Medulla oblongata (tissue), 1 donor: ENCODE measurements at regions not wholly inside any gene's neighbourhood (a gene's known extent, or its start where the extent isn't known, plus 50 kb on each side); places are given as distances from the start of the nearest gene placed in this dataset.
"Not testable (repeated sequence)": the region's sequence is repeated elsewhere in the genome, so short reads cannot be mapped to it uniquely, and the experiment has no call there.

Experiments
- DNase-seq: peaks from one replicate; pipeline ENCODE4 v3.0.0-alpha.2; 2015; ENCODE audit errors: extremely low spot score

DNA sequence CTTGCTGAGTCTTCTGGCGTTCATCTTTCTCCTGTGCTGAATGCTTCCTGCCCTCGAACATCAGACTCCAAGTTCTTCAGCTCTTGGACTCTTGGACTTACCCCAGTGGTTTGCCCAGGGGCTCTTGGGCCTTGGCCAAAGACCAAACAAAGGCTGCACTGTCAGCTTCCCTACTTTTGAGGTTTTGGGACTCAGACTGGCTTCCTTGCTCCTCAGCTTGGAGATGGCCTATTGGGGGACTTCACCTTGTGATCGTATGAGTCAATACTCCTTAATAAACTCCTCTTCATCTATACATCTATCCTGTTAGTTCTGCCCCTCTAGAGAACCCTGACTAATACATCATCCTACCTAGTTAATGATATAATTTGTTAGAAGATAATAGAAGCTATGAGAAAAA lies 415.4 kb downstream of the TMEM38B start:
- DNase-seq: not testable (repeated sequence)

DNA sequence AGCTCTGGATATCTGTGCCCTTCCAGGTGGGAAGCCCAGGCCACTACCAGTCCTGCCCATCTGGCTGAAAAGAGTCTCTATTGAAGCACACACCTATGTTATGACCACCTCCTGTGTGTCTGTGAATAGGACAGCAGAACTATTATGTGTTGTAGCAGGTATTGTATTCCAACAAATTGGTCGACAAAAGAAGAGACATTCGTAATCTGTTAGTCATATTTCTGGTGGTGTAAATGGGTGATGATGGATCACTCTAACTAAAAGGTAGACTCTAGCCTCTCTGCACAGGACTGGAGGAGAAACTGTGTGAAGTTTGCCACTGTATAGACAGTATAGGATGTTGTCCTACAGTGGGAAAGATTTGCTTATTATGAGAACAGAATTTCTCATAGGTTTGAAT lies 416.1 kb downstream of the TMEM38B start:
- no peak for DNase-seq

DNA sequence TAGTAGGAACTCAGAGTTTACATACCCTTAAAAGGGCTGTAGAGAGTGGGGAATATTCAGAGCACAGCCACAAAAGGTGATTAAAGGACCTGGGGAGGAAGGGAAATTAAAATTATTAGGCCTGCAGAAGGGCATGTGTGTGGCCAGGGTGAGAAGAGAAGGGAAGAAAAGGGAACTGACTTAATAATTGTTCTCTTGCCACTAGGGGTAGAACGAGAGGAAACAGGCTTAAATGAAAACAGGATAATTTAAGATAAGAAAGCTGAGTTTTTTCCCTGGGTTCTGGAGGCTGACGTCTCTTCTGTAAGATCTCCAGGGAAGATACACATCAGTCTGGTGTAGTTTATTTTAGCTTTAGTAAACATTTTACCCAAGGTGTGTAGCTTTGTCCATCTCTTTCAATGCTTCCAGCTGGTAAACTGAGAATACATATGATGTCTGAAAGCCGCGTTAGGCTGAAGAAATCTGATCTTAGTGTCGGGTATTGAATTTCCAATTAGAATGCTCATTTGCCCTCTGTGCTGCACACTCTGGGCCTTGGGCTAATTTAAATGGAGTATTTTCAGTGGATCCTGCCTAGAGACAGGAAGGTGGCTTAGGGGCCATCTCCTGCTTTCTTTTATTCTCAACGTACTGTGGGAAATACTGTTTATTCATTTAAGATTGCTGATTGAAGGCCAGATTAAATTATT lies 416.8 kb downstream of the TMEM38B start:
- no peak for DNase-seq

DNA sequence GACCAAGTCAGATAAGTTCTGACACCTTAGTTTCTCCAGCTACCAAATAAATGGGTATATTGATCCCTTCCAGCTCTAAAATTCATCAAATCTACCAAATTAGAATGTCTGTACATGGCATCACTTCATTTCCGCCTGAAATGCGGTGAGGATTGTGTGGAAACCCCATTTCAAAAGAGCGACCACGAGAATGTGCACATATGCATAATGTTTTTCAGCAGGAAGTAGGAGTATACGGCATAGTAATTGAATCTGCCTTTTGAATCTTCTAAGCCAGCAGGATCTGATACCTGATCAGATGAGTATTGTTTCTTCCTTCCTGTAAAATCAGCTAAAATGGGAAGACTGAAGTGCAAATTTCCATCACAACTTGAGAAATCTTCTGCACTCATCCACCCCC lies 418.6 kb downstream of the TMEM38B start:
- no peak for DNase-seq

DNA sequence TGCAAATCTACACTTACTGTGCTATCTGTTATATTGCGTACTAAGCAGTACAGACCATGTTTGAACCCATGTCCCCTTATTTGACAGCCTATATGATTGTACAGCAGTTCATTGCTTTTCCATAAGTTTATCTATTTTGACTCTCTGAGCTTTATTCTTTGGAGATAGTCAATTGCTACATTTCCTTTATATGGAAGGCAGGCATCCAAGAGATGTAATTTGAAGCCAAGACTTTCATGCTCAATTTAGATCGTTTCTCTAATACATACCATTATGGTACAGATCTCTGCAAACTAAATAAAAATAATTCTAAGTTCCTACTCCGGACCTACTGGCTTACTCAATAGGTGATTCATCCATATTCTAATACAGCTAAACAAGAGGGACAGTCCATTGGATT lies 424.8 kb downstream of the TMEM38B start:
- no peak for DNase-seq

DNA sequence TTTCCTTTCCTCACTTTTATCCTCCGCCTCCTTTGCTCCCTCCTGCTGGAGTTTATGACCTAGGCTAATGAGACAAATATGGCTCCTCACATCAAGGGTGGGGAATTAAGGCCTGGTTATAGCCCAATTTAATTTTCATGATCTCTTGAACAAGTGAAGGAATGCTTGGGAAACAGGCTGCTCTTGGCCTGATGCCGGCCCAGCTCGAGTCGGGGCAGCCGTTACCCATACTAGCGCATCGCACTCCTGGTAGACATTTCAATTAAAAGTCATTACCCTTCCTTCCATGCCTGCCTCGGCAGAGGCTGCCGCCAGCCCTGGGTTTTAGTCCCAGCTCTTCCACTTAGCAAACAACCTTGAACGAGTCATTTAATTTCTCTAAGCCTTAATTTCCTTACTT lies 425.7 kb downstream of the TMEM38B start:
- DNase-seq: no peak

DNA sequence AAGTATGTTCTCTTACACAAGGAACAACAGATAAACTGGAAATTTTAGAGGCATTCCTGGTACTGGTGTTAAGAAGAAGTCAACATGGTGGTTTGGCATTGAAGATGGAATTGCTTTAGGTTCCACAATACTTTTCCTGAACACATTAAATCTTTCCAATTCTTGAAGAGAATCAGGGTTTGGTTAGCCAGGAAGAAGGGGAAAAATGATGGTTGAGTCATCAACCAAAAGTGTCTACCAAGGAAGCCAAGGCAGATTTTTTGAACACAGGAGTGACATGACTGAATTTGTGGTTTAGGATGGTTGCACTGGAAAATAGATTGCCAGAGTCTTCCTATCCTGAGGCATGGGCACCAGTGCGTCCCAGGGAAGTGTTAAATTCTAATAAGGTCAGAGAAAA lies 433.4 kb downstream of the TMEM38B start:
- no peak for DNase-seq

DNA sequence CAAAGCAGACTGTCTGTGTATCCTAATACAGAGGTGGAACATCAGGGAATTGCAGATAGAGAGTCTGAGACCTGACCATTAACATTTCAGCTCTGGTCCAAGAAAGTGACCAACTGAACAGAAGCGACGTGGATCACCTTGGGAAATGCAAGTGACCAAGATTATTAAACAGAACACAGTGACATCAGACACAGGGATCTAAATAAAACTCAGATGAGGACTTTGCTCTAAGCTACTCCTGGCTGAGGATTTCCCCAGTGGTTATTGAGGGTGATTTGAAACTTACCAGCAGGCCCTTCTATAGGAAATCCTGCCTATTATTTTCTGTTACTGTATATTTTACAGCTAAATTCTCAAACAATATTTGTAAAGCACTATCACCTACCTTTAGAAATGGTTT lies 436.0 kb downstream of the TMEM38B start:
- no peak for DNase-seq

DNA sequence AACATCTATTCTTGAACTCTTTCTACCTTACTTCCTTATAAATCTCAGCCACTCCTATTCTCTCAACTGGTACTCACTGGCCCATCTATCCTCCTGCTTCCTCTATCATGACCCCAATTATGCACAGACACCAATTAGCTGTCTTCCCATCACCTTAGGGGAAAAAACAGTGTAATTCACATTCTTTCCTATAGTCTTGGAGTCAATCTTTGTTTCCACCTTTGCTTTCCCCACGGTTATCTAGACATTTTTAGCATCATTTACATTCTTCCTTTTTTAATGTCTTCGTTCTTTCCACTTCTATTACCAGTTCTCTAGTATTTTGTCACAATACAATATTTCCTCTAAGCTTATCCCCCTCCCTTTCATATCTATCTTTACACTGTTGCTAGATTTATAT lies 449.4 kb downstream of the TMEM38B start:
- no peak for DNase-seq

DNA sequence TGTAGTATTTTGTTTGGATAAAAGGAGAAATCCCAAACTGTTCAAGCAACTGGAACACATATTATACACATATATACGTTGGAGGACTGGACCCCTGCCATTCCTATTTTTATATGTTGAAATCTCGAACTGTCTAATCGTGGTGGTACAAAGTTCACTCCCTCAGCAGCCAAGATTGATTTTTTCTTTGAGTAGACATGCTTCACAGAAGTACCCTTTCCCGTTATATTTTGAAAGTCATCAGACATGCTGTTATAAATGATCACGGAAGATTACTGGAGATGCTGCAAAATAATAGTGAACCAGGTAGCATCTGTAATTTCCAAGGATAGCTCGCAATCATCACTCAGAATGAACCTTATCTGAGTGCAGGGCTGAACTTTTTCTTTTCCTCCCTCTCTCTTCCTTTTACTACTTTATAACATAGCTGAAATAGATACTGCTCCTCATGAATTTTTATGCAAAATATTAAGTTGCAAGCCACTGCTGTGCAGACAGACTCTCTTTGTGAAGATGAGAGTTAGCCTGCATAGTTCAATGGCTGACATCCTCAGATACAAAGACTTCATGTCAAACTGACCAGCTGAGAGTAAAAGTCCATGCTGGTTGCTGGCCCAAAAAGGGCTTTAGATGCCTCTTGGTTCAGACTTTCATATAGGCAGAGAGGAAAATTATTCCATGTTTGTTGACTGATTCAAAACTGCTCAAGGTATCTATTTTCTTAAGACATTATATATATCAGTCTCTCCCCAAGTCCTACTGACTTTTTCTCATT lies 451.9 kb downstream of the TMEM38B start:
- DNase-seq: peak; percentile 19

DNA sequence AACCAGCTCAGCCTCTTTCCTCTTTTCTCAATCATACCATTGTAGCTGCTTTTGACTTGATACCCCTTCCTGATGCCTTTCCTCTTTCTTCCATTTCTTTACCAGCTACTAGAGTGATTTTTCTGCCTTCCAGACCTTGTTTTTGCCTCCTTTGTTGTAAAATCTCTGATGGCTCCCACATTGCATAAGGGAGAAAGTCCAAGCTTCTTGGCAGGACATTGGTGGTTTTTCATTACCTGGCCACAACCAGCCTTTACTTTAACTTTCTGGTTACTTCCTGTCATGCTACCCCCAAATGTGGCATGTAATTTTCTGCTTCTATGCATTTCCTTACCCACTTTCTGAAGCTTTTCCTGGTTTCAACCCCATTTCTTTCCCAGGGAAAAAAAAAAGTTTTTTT lies 452.5 kb downstream of the TMEM38B start:
- DNase-seq: no peak

DNA sequence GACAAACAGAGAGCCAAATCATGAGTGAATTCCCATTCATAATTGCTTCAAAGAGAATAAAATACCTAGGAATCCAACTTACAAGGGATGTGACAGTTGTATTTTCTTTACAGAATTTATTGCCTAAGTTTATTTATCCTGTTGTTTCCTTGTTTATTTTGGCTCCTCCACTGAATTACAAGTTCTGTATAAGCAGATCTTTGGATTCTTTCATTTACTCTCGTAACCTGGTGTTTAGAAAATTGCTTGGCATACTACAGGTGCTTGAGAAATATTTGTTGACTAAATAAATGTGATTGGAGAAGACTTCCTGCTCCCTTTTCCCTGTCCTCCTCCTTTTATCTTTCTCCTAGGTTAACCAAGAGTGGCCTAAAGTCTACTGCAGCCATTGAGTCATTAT lies 455.6 kb downstream of the TMEM38B start:
- DNase-seq: no peak

DNA sequence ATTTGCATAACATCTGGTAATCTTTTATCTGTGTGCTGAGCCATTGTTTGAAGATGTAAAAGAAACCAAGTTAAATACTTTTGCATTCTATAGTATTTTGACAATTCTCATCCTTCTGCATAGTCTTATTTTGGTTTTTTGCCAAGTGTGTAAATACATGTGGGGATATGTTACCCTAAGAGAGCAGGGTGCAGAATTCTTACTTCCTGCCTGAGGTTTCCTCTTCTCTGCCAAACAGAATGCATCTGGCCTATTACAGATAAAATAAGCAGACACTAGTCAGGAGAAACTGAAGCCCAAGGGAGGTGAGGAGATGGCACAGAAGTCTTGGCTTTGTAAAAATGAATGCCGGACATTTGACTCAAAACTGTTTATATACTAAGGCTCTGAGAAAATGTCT lies 462.1 kb downstream of the TMEM38B start:
- DNase-seq: no peak

DNA sequence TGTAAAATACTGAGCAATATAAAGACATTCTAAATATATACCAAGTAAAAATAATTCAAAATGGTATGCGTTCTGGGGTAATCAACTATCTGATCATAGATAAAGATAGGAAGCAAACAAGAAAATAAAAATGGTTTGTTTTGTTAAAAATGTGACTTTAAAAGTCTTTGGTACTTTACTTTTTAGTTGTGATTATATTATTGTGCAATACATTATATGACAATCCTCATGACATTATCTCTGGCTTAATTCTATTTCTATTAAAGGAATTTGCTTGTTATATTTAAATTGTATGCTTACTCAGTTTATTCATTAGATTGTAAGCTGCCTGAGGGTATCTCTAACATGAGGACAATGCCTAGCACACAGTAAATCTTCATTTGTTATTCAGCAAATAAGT lies 477.9 kb downstream of the TMEM38B start:
- DNase-seq: no peak

DNA sequence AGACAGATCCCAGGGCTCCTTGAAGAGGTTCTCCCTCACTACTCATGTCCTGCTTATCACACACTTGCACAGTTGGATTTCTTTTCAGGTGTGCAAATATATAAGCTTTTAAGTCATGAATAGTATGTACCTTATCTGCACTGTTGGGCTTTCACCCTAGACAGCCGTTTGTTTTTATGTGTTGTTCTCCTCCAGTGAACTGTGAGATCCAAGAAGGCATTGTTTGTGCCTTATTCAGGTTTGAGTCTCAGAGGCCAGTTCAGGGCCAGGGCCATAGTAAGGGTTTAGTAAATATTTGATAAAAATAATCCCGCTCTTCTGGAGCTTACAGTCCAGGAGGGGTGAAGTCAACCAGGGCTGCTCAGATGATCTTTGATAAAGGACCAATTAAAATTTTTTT lies 480.0 kb downstream of the TMEM38B start:
- no peak for DNase-seq

DNA sequence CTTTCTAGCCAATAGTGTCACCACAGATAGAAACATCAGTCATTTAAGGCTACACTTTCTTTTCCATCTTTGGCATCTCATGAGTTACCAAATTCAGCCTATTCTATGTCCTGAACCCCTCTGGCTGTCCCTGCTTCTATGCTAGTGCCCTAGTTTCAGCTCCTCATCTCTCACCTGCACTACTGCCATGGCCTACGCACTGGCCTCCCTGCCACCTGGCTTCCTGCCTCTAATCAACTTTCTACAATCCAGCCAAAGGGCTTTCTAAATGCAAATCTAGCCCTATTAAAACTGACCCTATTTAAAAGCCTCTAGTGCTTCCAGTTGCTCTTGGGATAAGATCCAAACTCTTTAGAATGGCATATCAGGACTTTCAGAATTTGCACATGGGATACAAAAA lies 482.9 kb downstream of the TMEM38B start:
- no peak for DNase-seq

DNA sequence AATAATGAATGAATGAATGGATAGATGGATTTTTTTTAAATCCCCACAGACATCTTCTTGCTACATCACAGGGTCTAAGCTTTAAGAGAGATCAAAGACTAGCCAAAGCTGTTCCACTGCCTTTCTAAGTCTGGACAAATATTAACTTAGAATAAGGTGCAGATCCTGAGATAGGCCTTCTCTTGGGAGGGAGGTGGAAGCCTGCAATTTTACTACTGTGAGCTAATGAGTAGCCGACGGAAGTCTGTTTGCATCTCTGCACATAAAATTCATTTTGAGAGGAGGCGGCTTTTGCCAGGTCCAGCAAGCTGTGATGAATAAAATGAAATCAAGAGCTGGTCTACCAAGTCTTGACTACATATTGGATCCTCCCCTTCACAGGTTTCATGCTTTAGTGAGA lies 484.9 kb downstream of the TMEM38B start:
- DNase-seq: no peak

DNA sequence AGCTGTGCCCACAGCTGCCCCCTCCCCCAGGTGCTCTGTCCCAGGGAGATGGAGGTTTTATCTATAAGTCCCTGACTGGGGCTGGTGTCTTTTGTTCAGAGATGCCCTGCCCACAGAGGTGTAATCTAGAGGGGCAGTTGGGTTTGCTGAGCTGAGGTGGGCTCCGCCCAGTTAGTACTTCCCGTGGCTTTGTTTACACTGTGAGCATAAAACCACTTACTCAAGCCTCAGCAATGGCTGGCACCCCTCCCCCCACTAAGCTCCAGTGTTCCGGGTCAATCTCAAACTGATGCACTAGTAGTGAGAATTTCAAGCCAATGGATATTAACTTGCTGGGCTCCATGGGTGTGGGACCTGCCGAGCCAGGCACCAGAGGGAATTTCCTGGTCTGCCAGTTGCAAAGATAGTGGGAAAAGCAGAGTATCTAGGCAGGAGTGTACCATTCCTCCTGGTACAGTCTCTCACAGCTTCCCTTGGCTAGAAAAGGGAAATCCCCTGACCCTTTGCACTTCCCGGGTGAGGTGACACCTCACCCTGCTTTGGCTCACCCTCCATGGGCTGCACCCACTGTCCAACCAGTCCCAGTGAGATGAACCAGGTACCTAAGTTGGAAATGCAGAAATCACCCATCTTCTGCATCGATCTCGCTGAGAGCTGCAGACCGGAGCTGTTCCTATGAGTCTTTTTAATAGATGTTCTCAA lies 509.6 kb downstream of the TMEM38B start:
- DNase-seq: not testable (repeated sequence)

DNA sequence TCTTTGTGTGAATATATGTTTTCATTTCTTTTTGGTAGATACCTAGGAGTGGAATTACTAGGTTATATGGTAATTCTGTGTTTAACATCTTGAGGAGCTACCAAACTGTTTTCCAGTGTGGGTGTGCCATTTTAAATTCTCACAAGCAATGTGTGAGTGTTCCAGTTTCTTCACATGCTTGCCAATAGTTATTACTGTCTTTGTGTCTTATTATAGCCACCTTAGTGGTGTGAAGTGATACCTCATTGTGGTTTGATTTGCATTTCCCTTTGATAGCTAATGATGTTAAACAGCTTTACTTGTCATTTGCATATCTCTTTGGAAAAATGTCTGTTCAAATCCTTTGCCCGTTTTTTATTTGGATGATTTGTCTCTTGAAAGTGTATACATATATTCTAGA lies 513.0 kb downstream of the TMEM38B start:
- DNase-seq: no peak

DNA sequence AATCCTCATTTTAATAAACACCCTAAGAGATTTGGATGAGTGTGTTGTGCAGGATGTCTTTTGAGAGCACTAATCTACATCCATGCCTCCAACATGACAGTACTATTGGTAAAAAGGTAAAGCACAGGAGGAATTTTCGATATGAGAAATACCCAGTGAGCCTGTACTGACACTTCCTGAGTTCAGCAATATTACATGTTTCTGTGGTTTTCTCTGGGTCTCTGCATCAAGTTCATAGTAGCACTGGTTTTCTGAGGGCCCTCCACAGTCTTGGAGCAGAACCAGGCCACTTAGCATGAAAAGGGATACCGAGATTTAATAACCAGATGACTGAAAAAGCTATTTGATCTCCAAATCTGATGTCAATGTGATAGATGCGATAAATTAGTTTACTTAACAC lies 524.1 kb downstream of the TMEM38B start:
- DNase-seq: no peak

DNA sequence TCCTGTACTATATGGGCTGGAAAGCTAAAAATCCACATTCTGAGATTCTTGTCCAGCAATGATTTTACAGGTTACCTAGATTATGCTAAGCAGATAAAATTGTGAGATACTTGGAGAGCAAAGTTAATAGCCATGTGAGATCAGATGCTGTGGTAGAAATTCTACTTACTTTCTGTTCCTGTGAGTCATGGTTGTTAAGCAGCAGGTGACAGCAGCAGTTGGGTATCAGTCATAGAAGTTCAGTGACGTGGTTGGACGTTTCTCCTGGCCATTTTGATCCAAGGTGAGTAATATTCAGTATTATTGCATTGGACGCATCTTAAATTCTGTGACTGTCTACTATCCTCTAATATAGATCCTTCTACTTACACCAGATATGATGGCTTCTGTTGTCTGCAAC lies 524.5 kb downstream of the TMEM38B start:
- DNase-seq: no peak

DNA sequence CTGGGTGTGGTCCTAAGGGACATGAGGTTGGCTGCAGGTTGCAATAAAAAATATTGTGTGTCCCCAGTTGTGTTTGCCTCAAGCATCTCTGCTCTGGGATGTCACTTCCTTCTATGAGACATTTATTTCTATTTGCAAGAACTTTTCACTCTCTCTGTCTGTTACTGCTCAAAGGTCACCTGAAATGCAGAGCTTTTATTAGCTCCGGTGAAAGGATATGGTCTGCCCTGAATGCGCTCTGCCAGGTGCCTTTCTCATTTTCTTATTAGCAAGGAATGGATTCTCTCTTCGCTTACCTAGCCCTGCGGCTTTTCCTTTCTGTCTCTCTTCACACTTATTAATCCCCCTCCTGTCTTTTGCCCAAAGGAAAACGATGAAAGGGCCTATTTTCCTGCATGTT lies 526.1 kb downstream of the TMEM38B start:
- no peak for DNase-seq

DNA sequence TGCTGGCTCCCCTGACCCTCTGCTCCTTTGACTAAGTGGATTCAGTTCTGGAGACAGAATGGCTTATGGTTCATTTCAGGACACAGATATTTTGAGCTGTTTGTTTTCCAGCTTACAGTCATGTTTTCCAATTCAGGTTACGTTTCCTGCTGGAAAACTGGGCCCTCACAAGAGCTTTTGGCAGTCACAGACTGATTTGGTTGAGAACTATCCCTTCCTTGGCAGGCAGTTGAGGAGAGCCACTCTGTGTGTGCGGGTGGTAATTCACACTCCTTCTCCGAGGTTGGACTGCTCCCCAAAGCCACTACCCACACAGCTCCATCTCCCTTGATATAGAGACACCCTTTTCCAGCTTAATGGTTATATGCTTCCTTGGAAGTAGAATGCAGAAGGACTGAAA lies 534.5 kb downstream of the TMEM38B start:
- DNase-seq: peak; percentile 60
